Nephron progenitor cell (in vitro differentiated cells): ENCODE measurements at regions not wholly inside any gene's neighbourhood (a gene's known extent, or its start where the extent isn't known, plus 50 kb on each side); places are given as distances from the start of the nearest gene placed in this dataset.

Source experiments
- DNase-seq: peaks from one replicate; pipeline ENCODE4 v3.0.0; 2021
- H3K27ac Mint-ChIP-seq: 2 replicates; pipeline ENCODE4 v1.8.0; 2021; ENCODE audit warnings: mild to moderate bottlenecking, moderate library complexity, mixed read lengths
- H3K27me3 Mint-ChIP-seq: 2 replicates; pipeline ENCODE4 v1.8.0; 2021; ENCODE audit warnings: mild to moderate bottlenecking, low read depth, mixed read lengths; ENCODE audit not compliant: poor library complexity
- H3K36me3 Mint-ChIP-seq: 2 replicates; pipeline ENCODE4 v1.8.0; 2021; ENCODE audit warnings: low read depth, mixed read lengths
- H3K4me1 Mint-ChIP-seq: 2 replicates; pipeline ENCODE4 v1.8.0; 2021; ENCODE audit warnings: mixed read lengths
- H3K4me3 Mint-ChIP-seq: 2 replicates; pipeline ENCODE4 v1.8.0; 2021; ENCODE audit warnings: mild to moderate bottlenecking, moderate library complexity, mixed read lengths
- H3K9me3 Mint-ChIP-seq: 2 replicates; pipeline ENCODE4 v1.8.0; 2021; ENCODE audit warnings: mild to moderate bottlenecking, moderate library complexity, mixed read lengths
- CTCF ChIP-seq: fragments of 200-600 bp; sonication (generic); IDR thresholded peaks from 2 replicates; pipeline ENCODE4 v1.5.0; 2021; ENCODE audit warnings: antibody characterized with exemption

GRCh38 chr2:3944071-3944470 lies 240.7 kb downstream of the DCDC2C start:
- no peak for DNase-seq
- no peak overlapping the region for H3K4me3 Mint-ChIP-seq
- H3K36me3 Mint-ChIP-seq, result no peaks in the 10 kb centered on the region
- no peak for TF ChIP-seq CTCF
- H3K9me3 Mint-ChIP-seq, result no peaks in the 10 kb centered on the region
- no peaks in the 10 kb centered on the region for H3K4me1 Mint-ChIP-seq
- no peak overlapping the region for H3K27ac Mint-ChIP-seq
- peaks cover under 1% of the 10 kb centered on the region for H3K27me3 Mint-ChIP-seq

- Mint-ChIP-seq H3K4me3 (no peak overlapping the region), H3K36me3 (no peaks in the 10 kb centered on the region), H3K27me3 (peaks cover 3% of the 10 kb centered on the region)
Measured at GRCh38 chr2:3944841-3945240, 241.5 kb downstream of the DCDC2C start.

GRCh38 chr2:3948191-3948590 lies 244.8 kb downstream of the DCDC2C start:
- TF ChIP-seq CTCF, result no peak
- H3K27me3 Mint-ChIP-seq, result peaks cover 3% of the 10 kb centered on the region
- no peaks in the 10 kb centered on the region for H3K36me3 Mint-ChIP-seq
- H3K4me1 Mint-ChIP-seq, result no peaks in the 10 kb centered on the region
- no peak overlapping the region for H3K27ac Mint-ChIP-seq
- H3K9me3 Mint-ChIP-seq, result peaks cover 8% of the 10 kb centered on the region
- no peak overlapping the region for H3K4me3 Mint-ChIP-seq
- no peak for DNase-seq

More at GRCh38 chr2:3944841-3945240, 241.5 kb downstream of the DCDC2C start:
- TF ChIP-seq CTCF, result no peak
- H3K27ac Mint-ChIP-seq, result no peak overlapping the region
- H3K9me3 Mint-ChIP-seq, result no peaks in the 10 kb centered on the region
- H3K4me1 Mint-ChIP-seq, result no peaks in the 10 kb centered on the region
- no peak for DNase-seq

- Mint-ChIP-seq H3K27me3 (peaks cover 3% of the 10 kb centered on the region), H3K36me3 (no peaks in the 10 kb centered on the region), H3K27ac (no peak overlapping the region), H3K4me1 (no peaks in the 10 kb centered on the region), H3K9me3 (peaks cover 8% of the 10 kb centered on the region), H3K4me3 (no peak overlapping the region)
- no peak for TF ChIP-seq CTCF
- DNase-seq, result no peak
Measured at GRCh38 chr2:3951131-3951954, 248.0 kb downstream of the DCDC2C start.

GRCh38 chr2:3952866-3953516 lies 249.6 kb downstream of the DCDC2C start:
- Mint-ChIP-seq H3K27me3 (peaks cover 3% of the 10 kb centered on the region), H3K27ac (no peak overlapping the region), H3K9me3 (peaks cover 8% of the 10 kb centered on the region), H3K4me3 (no peak overlapping the region), H3K36me3 (no peaks in the 10 kb centered on the region), H3K4me1 (no peaks in the 10 kb centered on the region)
- no peak for DNase-seq
- no peak for TF ChIP-seq CTCF

DNA sequence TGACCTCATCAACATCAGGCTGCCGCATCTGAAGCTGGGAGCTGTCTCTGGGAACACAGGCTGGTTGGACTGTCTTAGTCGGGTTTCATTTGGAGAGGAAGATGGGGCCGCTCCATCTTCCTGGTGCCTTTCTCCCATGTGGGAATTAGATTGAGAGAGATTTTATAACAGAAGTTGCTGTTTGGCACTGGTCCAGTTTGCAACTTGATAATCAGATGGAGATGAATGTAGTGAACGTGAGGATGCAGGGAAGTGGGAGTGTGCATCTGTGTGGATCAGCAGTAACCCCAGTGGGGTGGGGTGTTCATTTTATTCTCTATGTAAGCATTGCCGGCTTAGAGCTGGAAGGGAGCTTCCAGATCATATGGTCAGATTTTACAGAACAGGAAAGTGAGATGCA lies 250.9 kb downstream of the DCDC2C start:
- Mint-ChIP-seq H3K27me3 (peaks cover under 1% of the 10 kb centered on the region), H3K9me3 (peaks cover 8% of the 10 kb centered on the region), H3K36me3 (no peaks in the 10 kb centered on the region), H3K4me1 (no peaks in the 10 kb centered on the region), H3K27ac (no peak overlapping the region), H3K4me3 (no peak overlapping the region)
- TF ChIP-seq CTCF, result no peak
- no peak for DNase-seq
